WTC11 (cell line): ENCODE measurements at regions not wholly inside any gene's neighbourhood (a gene's known extent, or its start where the extent isn't known, plus 50 kb on each side); places are given as distances from the start of the nearest gene placed in this dataset.

Source experiments
- AR ChIP-seq: fragments of 250-450 bp; sonication (Bioruptor Pico); IDR thresholded peaks from 2 replicates; pipeline ENCODE4 v1.9.0; 2021; ENCODE audit warnings: mild to moderate bottlenecking
- ATF3 ChIP-seq: sonication (generic); formaldehyde crosslinking; conservative IDR thresholded peaks from 2 replicates; pipeline ENCODE4 v1.8.1; 2022; ENCODE audit warnings: mild to moderate bottlenecking, missing genetic modification reagents
- FOXJ3 ChIP-seq: sonication (generic); formaldehyde crosslinking; IDR thresholded peaks from 2 replicates; pipeline ENCODE4 v1.9.0; 2021; ENCODE audit warnings: missing genetic modification reagents, mild to moderate bottlenecking, borderline replicate concordance
- MYBL2 ChIP-seq: sonication (generic); formaldehyde crosslinking; IDR thresholded peaks from 2 replicates; pipeline ENCODE4 v1.8.1; 2023; ENCODE audit warnings: mild to moderate bottlenecking, moderate library complexity, missing genetic modification reagents
- NR1H2 ChIP-seq: sonication (generic); formaldehyde crosslinking; IDR thresholded peaks from 2 replicates; pipeline ENCODE4 v1.9.0; 2021; ENCODE audit warnings: mild to moderate bottlenecking, moderate library complexity, missing genetic modification reagents
- NR2C2 ChIP-seq: sonication (generic); formaldehyde crosslinking; IDR thresholded peaks from 2 replicates; pipeline ENCODE4 v1.8.0; 2022; ENCODE audit warnings: mild to moderate bottlenecking, missing genetic modification reagents
- PRDM15 ChIP-seq: sonication (generic); formaldehyde crosslinking; IDR thresholded peaks from 2 replicates; pipeline ENCODE4 v1.8.0; 2022; ENCODE audit warnings: missing genetic modification reagents
- TEAD4 ChIP-seq: sonication (generic); formaldehyde crosslinking; IDR thresholded peaks from 2 replicates; pipeline ENCODE4 v1.8.0; 2022; ENCODE audit warnings: mild to moderate bottlenecking, missing genetic modification reagents
- TP53 ChIP-seq: sonication (generic); formaldehyde crosslinking; IDR thresholded peaks from 2 replicates; pipeline ENCODE4 v1.8.1; 2023; ENCODE audit warnings: mild to moderate bottlenecking, missing genetic modification reagents
- ZMAT4 ChIP-seq: fragments of 250-450 bp; sonication (Bioruptor Pico); IDR thresholded peaks from 2 replicates; pipeline ENCODE4 v1.9.0; 2021; ENCODE audit warnings: mild to moderate bottlenecking
- ZNF671 ChIP-seq: fragments of 250-450 bp; sonication (Bioruptor Pico); IDR thresholded peaks from 2 replicates; pipeline ENCODE4 v1.8.0; 2021; ENCODE audit warnings: mild to moderate bottlenecking

- no peak for TF ChIP-seq PRDM15 (CRISPR knock-in tag)
- no peak for TF ChIP-seq AR (CRISPR knock-in tag)
- TF ChIP-seq ZMAT4 = no peak
- TF ChIP-seq NR1H2 (CRISPR knock-in tag) = no peak
- TF ChIP-seq TEAD4 (CRISPR knock-in tag) = no peak
- no peak for TF ChIP-seq FOXJ3
- TF ChIP-seq ATF3 (CRISPR knock-in tag) = no peak
- TF ChIP-seq ZNF671 (CRISPR knock-in tag) = no peak
- TF ChIP-seq TP53 (CRISPR knock-in tag) = no peak
- TF ChIP-seq NR2C2 (CRISPR knock-in tag) = no peak
- no peak for TF ChIP-seq MYBL2 (CRISPR knock-in tag)
- TF ChIP-seq, all 79 proteins: peak for 0
Observed at GRCh38 chr6:170456886-170457698, 96.0 kb downstream of the PSMB1 start (continued).
